ENCODE measurements at regions not wholly inside any gene's neighbourhood (a gene's known extent, or its start where the extent isn't known, plus 50 kb on each side); places are given as distances from the start of the nearest gene placed in this dataset.
"Not testable (repeated sequence)": the region's sequence is repeated elsewhere in the genome, so short reads cannot be mapped to it uniquely, and the experiment has no call there.

- DNase-seq, result no peak
Observed at GRCh38 chr17:27065588-27065987, 228.3 kb upstream of the WSB1 start.

GRCh38 chr17:27066315-27066714, 227.6 kb upstream of the WSB1 start:
- no peak for DNase-seq

- DNase-seq, result no peak
Observed at GRCh38 chr17:27069842-27070508, 223.9 kb upstream of the WSB1 start.

- DNase-seq, result no peak
Observed at GRCh38 chr17:27070836-27071235, 223.1 kb upstream of the WSB1 start.

GRCh38 chr17:27072885-27073284, 221.0 kb upstream of the WSB1 start:
- no peak for DNase-seq

GRCh38 chr17:27076814-27077213, 217.1 kb upstream of the WSB1 start:
- no peak for DNase-seq

- no peak for DNase-seq
Observed at GRCh38 chr17:27078296-27078695, 215.6 kb upstream of the WSB1 start.

GRCh38 chr17:27079660-27080059, 214.3 kb upstream of the WSB1 start:
- DNase-seq, result no peak

- DNase-seq, result no peak
Observed at GRCh38 chr17:27081002-27081638, 212.8 kb upstream of the WSB1 start.

GRCh38 chr17:27082023-27082774, 211.7 kb upstream of the WSB1 start:
- no peak for DNase-seq

GRCh38 chr17:27082775-27083154, 211.1 kb upstream of the WSB1 start:
- DNase-seq, result no peak

GRCh38 chr17:27083408-27084185, 210.3 kb upstream of the WSB1 start:
- DNase-seq, result no peak

GRCh38 chr17:27085517-27085916, 208.4 kb upstream of the WSB1 start:
- no peak for DNase-seq

GRCh38 chr17:27086526-27086925, 207.4 kb upstream of the WSB1 start:
- DNase-seq, result no peak

GRCh38 chr17:27087935-27088766, 205.8 kb upstream of the WSB1 start:
- no peak for DNase-seq

- DNase-seq, result no peak
Observed at GRCh38 chr17:27088767-27089078, 205.2 kb upstream of the WSB1 start.

- not testable (repeated sequence) for DNase-seq
Observed at GRCh38 chr17:27089079-27089928, 204.6 kb upstream of the WSB1 start.

GRCh38 chr17:27089929-27090247, 204.0 kb upstream of the WSB1 start:
- DNase-seq, result no peak

- not testable (repeated sequence) for DNase-seq
Observed at GRCh38 chr17:27090450-27091042, 203.4 kb upstream of the WSB1 start.

GRCh38 chr17:27091043-27091497, 202.8 kb upstream of the WSB1 start:
- DNase-seq, result no peak

GRCh38 chr17:27094179-27094578, 199.7 kb upstream of the WSB1 start:
- DNase-seq, result not testable (repeated sequence)
